HUES48 (cell line): ENCODE measurements at regions not wholly inside any gene's neighbourhood (a gene's known extent, or its start where the extent isn't known, plus 50 kb on each side); places are given as distances from the start of the nearest gene placed in this dataset.

ENCODE experiments used
- H3K27ac ChIP-seq: one replicate; pipeline ENCODE4 v1.7.0; 2013; ENCODE audit warnings: low read depth, low read length, inconsistent platforms
- H3K27me3 ChIP-seq: 2 replicates; pipeline ENCODE4 v1.6.1; 2013; ENCODE audit warnings: mild to moderate bottlenecking, low read length; ENCODE audit not compliant: control insufficient read depth, insufficient read depth
- H3K36me3 ChIP-seq: 2 replicates; pipeline ENCODE4 v1.6.1; 2013; ENCODE audit warnings: low read length; ENCODE audit not compliant: control insufficient read depth, insufficient read depth
- H3K4me1 ChIP-seq: 2 replicates; pipeline ENCODE4 v1.6.1; 2013; ENCODE audit warnings: mild to moderate bottlenecking, low read length; ENCODE audit not compliant: control insufficient read depth, insufficient read depth
- H3K4me3 ChIP-seq: 2 replicates; pipeline ENCODE4 v1.5.1; 2013; ENCODE audit warnings: mild to moderate bottlenecking, low read depth, low read length
- H3K9ac ChIP-seq: 2 replicates; pipeline ENCODE4 v1.6.1; 2013; ENCODE audit warnings: mild to moderate bottlenecking, low read depth, low read length, moderate library complexity
- H3K9me3 ChIP-seq: 2 replicates; pipeline ENCODE4 v1.6.1; 2013; ENCODE audit warnings: low read length; ENCODE audit not compliant: control insufficient read depth, insufficient read depth

DNA sequence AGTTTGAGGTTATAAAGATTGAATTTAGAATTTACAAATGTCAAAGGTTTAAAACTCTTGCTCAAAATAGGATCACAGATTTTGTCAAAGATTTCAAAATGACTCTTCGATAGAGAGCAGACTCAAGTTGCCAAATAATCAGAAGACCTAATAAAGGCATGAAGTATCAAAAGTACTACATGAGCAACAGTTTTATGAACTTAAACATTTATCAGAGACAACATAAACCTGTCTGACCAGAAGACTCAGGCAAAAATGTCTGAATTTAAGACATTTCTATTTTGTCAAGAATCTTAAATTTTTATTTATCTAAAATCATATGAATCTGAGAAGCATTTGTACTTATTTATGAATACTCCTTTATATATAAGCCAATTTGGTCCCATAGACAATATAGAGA, 330.9 kb downstream of the PTPRU start:
- Histone ChIP-seq H3K4me1 (no peaks in the 10 kb centered on the region), H3K9me3 (peaks cover 35% of the 10 kb centered on the region), H3K9ac (no peak overlapping the region), H3K36me3 (no peaks in the 10 kb centered on the region), H3K27ac (no peak overlapping the region), H3K27me3 (no peaks in the 10 kb centered on the region), H3K4me3 (no peak overlapping the region)

DNA sequence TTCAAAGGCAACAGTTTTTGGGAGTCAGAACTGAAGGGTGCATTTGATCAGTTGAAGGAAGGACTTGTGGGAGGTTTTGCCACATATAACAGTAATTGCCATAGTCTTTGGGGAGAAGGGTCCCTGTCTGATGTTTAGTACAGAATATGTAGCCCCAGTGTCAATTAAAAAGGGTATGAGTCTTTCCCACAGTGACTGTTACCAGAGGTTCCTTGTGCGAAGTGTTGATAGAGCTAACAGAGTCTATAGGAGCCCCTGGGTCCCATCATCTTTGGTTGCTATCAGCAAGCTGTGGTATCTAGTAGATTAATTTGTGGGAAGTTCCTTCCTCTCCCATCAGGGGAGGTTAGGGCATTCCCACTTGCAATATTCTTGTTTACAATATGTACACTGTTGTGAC, 329.2 kb downstream of the PTPRU start:
- Histone ChIP-seq H3K9me3 (peaks cover 37% of the 10 kb centered on the region), H3K9ac (no peak overlapping the region), H3K4me3 (no peak overlapping the region)

DNA sequence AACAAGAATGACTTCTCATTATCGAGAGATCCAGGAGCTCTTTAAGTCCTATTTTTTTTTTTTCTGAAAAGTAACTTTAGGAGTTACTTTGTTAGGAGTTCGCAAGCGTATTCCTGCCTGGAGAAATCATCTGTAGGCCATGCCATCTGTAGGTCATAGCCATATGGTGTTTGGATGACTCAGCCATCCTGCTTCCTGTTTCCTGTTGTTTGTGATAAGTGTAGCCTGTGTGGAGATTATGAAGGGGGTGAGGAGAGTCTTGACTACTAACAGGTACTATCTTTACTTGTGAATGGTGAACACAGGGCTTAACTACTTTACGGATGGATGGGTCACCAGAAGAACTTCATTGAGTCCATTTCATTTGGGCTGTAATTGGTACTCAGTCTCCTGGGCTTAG, 327.2 kb downstream of the PTPRU start:
- no peak overlapping the region for H3K27ac ChIP-seq
- no peak overlapping the region for H3K4me3 ChIP-seq
- no peak overlapping the region for H3K9ac ChIP-seq
- no peaks in the 10 kb centered on the region for H3K27me3 ChIP-seq
- H3K36me3 ChIP-seq: no peaks in the 10 kb centered on the region
- H3K4me1 ChIP-seq: no peaks in the 10 kb centered on the region
- peaks cover 37% of the 10 kb centered on the region for H3K9me3 ChIP-seq

More for the DNA sequence above, 329.2 kb downstream of the PTPRU start:
- Histone ChIP-seq H3K27me3 (no peaks in the 10 kb centered on the region), H3K4me1 (no peaks in the 10 kb centered on the region), H3K27ac (no peak overlapping the region), H3K36me3 (no peaks in the 10 kb centered on the region)

DNA sequence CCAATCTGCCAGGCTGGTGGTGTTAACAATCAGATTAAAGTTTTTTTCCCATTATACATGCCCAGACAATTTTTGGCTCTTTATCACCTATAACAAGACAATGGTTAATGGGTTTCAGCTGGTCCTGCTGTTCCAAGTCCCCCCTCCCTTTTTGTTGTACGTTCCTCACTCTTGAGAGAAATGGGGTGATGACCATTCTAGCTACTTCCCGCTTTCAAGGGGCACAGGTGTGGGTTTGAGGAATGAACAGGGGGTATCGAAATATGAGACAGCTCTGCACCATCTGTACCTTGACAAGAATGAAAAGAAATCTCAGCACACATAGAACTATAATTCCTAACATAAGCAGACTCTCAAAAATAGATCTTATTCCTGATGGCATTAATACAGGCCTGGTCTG, 326.8 kb downstream of the PTPRU start:
- H3K9ac ChIP-seq: no peak overlapping the region
- H3K9me3 ChIP-seq: peaks cover 37% of the 10 kb centered on the region
- no peak overlapping the region for H3K27ac ChIP-seq
- H3K4me3 ChIP-seq: no peak overlapping the region
- H3K36me3 ChIP-seq: no peaks in the 10 kb centered on the region
- H3K4me1 ChIP-seq: no peaks in the 10 kb centered on the region
- H3K27me3 ChIP-seq: no peaks in the 10 kb centered on the region

DNA sequence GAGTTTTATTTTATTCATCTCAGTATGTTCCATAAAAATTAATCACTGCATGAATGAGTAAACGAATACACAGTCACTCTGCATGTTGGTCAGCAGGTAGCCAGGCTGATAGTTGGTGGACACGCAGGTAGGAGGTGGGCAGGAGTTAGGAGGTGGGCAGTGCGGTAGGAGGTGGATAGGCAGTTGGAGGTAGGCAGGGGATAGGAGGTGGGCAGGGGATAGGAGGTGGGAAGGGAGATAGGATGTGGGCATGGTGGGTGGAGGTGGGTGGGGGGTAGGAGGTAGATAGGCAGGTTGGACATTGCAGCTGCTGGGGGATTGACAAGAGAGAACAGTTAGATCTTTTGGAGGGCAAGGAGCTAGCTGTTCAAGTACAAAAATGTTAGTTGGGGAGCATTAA, 322.7 kb downstream of the PTPRU start:
- Histone ChIP-seq H3K4me3 (no peak overlapping the region), H3K36me3 (no peaks in the 10 kb centered on the region), H3K27ac (no peak overlapping the region), H3K27me3 (no peaks in the 10 kb centered on the region), H3K9me3 (peaks cover 17% of the 10 kb centered on the region), H3K9ac (no peak overlapping the region), H3K4me1 (no peaks in the 10 kb centered on the region)

DNA sequence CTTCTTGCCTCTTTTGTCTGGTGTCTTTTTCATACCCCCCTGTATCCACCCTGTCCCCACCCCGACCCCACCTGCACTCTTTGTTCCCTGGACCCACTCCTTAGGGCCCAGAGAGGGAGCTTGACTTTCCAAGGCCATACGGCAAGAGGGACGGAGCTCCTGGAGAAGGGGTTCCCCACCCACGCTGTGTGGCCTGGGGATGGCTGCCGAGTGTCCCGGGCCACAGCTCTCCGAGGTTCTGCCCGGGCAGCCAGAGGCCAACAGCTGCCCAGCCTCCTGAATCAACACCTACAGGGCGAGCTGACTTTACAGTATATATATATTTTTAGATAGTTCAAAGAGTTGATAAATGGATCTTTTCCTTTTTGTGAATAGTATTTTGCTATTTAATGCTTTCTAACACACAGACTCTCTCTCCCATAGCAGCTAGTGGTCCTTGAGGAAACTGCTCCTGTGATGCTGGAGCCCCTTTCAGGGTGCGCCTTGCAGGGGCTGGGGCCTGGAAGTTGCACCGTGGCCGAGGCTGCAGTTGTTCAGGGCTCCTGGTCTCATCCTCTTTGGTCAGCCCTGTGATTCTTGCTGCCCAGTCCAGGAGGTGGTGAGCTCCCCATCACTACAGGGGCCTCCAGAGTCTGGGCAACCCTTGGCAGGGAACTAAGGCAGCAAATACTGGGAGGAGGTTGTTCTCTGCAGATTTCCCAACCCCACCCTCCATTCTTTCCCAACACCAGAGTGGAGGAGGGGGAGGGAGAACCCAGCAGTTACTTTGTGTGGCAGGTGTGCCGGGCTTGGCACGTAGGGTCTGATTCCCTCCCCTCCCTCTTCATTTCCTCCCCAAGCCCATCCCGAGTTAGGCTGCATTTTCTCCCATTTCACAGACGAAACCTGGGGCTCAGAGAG, 321.6 kb downstream of the PTPRU start:
- no peak overlapping the region for H3K4me3 ChIP-seq
- H3K9me3 ChIP-seq: peaks cover 9% of the 10 kb centered on the region
- H3K9ac ChIP-seq: no peak overlapping the region
- H3K36me3 ChIP-seq: no peaks in the 10 kb centered on the region
- no peaks in the 10 kb centered on the region for H3K27me3 ChIP-seq
- H3K4me1 ChIP-seq: no peaks in the 10 kb centered on the region
- H3K27ac ChIP-seq: no peak overlapping the region

DNA sequence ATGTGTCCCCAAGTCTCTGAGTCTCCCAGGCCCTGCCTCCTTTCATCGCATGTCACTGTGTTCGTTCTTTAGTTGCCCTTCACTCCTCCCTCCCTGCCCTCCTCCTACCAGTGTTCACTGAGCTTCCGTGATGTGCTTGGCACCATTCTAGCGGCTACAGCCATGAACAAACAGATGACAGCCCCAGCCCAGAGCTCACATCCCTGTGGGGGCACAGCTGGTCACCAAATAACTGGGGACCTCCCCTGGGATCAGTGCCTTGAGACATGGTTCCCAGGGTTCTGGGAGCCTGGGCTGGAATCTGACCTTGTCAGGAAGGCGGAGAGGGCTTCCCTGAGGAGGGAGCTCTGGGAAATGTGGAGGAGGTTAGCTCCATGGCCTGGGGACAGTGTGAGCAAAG, 320.7 kb downstream of the PTPRU start:
- no peak overlapping the region for H3K4me3 ChIP-seq
- no peaks in the 10 kb centered on the region for H3K36me3 ChIP-seq
- no peaks in the 10 kb centered on the region for H3K27me3 ChIP-seq
- H3K9ac ChIP-seq: no peak overlapping the region
- H3K27ac ChIP-seq: no peak overlapping the region
- no peaks in the 10 kb centered on the region for H3K4me1 ChIP-seq
- H3K9me3 ChIP-seq: no peaks in the 10 kb centered on the region; the same call in 1 of the 2 replicates

DNA sequence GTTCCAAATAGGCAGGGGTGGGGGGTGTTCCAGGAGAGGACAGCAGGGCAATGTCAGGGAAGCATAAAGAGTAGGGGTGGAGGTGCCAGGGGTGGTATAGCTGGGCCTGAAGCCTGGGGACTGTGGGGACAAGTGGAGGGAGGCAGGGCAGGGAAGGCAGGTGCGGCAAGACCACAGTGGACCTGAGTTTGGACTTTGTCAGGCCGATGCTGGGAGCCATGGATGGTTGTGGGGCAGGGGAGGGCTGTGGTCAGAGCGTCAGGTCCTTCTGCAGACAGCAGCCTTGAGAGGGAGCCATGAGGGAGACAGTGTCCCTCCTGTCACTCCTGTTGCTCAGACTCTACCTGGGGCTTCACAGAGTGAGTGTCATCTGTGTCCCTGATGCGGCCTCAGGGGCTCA, 320.3 kb downstream of the PTPRU start:
- H3K27ac ChIP-seq: no peak overlapping the region
- no peak overlapping the region for H3K4me3 ChIP-seq
- H3K9ac ChIP-seq: no peak overlapping the region
- H3K4me1 ChIP-seq: no peaks in the 10 kb centered on the region
- no peaks in the 10 kb centered on the region for H3K27me3 ChIP-seq
- H3K36me3 ChIP-seq: no peaks in the 10 kb centered on the region
- H3K9me3 ChIP-seq: no peaks in the 10 kb centered on the region

DNA sequence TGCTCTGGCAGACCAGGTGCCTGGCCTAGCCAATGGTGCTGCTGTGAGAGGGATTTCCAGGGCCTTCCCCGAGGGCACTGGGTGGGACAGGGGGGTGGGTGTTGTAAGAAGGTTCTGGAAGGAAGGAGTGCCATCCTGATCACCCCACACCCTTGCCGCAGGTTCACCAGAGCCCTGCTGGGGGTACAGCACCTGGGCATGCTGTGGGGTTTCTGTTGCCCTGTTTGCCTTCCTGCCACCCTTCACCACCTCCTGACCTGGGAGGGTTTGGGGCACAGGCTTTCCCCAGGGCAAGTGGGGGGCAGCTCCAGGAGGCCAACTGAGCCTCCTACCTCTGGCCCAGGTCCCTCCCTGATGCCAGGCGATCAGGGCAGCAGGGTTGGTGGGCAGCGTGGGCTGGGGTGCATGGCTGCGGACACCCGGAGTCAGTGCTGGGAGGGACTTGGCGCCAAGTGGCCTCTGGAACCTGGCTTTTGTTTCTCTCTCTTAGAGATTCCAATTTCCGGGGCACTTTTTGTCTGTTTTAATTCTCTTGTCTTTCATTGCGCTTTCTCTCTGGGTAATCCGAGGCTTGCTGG, 318.8 kb downstream of the PTPRU start:
- Histone ChIP-seq H3K27ac (no peak overlapping the region), H3K36me3 (no peaks in the 10 kb centered on the region), H3K9me3 (no peaks in the 10 kb centered on the region), H3K4me1 (no peaks in the 10 kb centered on the region), H3K27me3 (no peaks in the 10 kb centered on the region), H3K4me3 (no peak overlapping the region), H3K9ac (no peak overlapping the region)

DNA sequence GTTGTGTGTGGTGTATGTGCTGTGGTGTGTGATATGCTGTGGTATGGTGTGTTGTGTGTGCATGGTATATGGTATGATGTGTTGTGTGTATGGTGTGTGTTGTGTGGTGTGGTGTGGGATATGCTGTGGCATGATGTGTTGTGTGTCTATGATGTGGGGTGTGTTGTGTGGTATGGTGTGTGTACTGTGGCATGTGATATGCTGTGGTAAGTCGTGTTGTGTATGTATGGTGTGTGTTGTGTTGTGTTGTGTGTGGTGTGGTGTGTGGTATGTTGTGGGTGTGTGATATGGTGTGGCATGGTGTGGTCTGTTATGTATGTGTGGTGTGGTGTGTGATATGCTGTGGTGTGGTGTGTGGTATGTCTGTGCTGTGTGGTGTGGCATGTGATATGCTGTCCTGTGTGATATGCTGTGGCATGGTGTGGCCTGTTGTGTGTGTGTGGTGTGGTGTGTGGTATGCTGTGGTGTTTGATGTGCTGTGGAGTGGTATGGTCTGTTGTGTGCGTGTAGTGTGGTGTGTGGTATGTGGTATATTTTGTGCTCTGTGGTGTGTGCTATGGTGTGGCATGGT, 318.0 kb downstream of the PTPRU start:
- Histone ChIP-seq H3K27ac (no peak overlapping the region), H3K9ac (no peak overlapping the region), H3K4me3 (no peak overlapping the region), H3K4me1 (no peaks in the 10 kb centered on the region), H3K9me3 (no peaks in the 10 kb centered on the region), H3K27me3 (no peaks in the 10 kb centered on the region), H3K36me3 (no peaks in the 10 kb centered on the region)
